Neural progenitor cell (in vitro differentiated cells): ENCODE measurements at regions not wholly inside any gene's neighbourhood (a gene's known extent, or its start where the extent isn't known, plus 50 kb on each side); places are given as distances from the start of the nearest gene placed in this dataset.

Experiments
- DNase-seq: peaks from one replicate; pipeline ENCODE4 v3.0.0-alpha.2; 2016; ENCODE audit warnings: low spot score
- H2AFZ ChIP-seq: fragments of 200-600 bp; sonication (generic); replicated peaks from 2 replicates; pipeline ENCODE4 v1.6.1; 2016; ENCODE audit warnings: antibody characterized with exemption
- H3F3A ChIP-seq: fragments of 200-600 bp; sonication (generic); 2 replicates; pipeline ENCODE4 v1.6.1; 2016; ENCODE audit warnings: antibody characterized with exemption, low read depth
- H3K27ac ChIP-seq: fragments of 200-600 bp; sonication (generic); 2 replicates; pipeline ENCODE4 v1.5.1; 2016; ENCODE audit warnings: mild to moderate bottlenecking
- H3K27me3 ChIP-seq: fragments of 200-600 bp; sonication (generic); 2 replicates; pipeline ENCODE4 v1.6.1; 2016; ENCODE audit warnings: mild to moderate bottlenecking, moderate library complexity
- H3K36me3 ChIP-seq: fragments of 200-600 bp; sonication (generic); 2 replicates; pipeline ENCODE4 v1.5.1; 2016
- H3K4me1 ChIP-seq: fragments of 200-600 bp; sonication (generic); 2 replicates; pipeline ENCODE4 v1.6.1; 2016; ENCODE audit warnings: mixed run types
- H3K4me2 ChIP-seq: fragments of 200-600 bp; sonication (generic); 2 replicates; pipeline ENCODE4 v1.6.1; 2016
- H3K4me3 ChIP-seq: fragments of 200-600 bp; sonication (generic); 2 replicates; pipeline ENCODE4 v1.5.1; 2016
- H3K79me2 ChIP-seq: fragments of 200-600 bp; sonication (generic); 2 replicates; pipeline ENCODE4 v1.6.1; 2016; ENCODE audit warnings: low read depth
- H3K9ac ChIP-seq: fragments of 200-600 bp; sonication (generic); 2 replicates; pipeline ENCODE4 v1.6.1; 2016
- H3K9me3 ChIP-seq: fragments of 200-600 bp; sonication (generic); 2 replicates; pipeline ENCODE4 v1.5.1; 2016; ENCODE audit warnings: low read depth
- H4K20me1 ChIP-seq: fragments of 200-600 bp; sonication (generic); 2 replicates; pipeline ENCODE4 v1.6.1; 2016; ENCODE audit warnings: low read depth
- H3K27ac Mint-ChIP-seq: 3 replicates; pipeline ENCODE4 v1.8.0; 2021; ENCODE audit warnings: mixed read lengths
- H3K27me3 Mint-ChIP-seq: 2 replicates; pipeline ENCODE4 v1.8.0; 2022; ENCODE audit warnings: low read depth, mild to moderate bottlenecking, inconsistent platforms, moderate library complexity, mixed read lengths; ENCODE audit not compliant: insufficient read depth
- H3K36me3 Mint-ChIP-seq: 3 replicates; pipeline ENCODE4 v1.8.0; 2021; ENCODE audit warnings: mixed read lengths
- H3K4me1 Mint-ChIP-seq: 3 replicates; pipeline ENCODE4 v1.8.0; 2021; ENCODE audit warnings: mixed read lengths
- H3K4me3 Mint-ChIP-seq: 3 replicates; pipeline ENCODE4 v1.8.0; 2021; ENCODE audit warnings: mild to moderate bottlenecking, moderate library complexity, mixed read lengths
- H3K9me3 Mint-ChIP-seq: 3 replicates; pipeline ENCODE4 v1.8.0; 2020; ENCODE audit warnings: mixed read lengths
- EZH2 ChIP-seq: fragments of 200-600 bp; sonication (generic); IDR thresholded peaks from 2 replicates; pipeline ENCODE4 v1.6.1; 2017; ENCODE audit warnings: antibody characterized with exemption, mild to moderate bottlenecking, moderate library complexity
- EZH2phosphoT487 ChIP-seq: fragments of 200-600 bp; sonication (generic); IDR thresholded peaks from 2 replicates; pipeline ENCODE4 v1.6.1; 2017; ENCODE audit warnings: antibody characterized with exemption
- TF ChIP-seq, protein P1 (sequence below): fragments of 200-600 bp; sonication (generic); IDR thresholded peaks from 2 replicates; pipeline ENCODE4 v1.5.1; 2017; ENCODE audit warnings: antibody characterized with exemption, mild to moderate bottlenecking

DNA sequence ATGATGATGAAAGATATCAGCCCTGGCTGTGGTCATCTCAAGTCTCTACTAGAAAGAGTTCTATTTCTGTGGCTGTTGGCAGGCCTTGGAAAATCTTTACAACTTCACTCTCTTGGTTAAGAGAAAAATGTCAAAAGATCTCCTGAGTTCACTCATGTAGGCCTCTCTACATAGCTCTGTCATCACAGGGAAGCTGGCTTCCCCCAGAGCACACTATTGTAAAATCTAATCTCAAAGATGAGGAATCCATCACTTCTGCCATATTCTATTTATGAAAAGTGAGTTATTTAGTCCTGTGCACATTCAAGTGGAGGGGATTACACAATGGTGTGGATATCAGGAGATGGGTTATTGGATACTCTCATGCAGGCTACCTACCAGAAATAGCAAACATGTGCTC is 388.4 kb upstream of the HS3ST1 start:
- peaks cover 21% of the 10 kb centered on the region for H3K27me3 ChIP-seq
- no peak overlapping the region for H3K4me3 ChIP-seq
- no peak overlapping the region for H3K27ac ChIP-seq
- H3K4me1 ChIP-seq, result peaks cover 11% of the 10 kb centered on the region
- H3K9ac ChIP-seq, result no peak overlapping the region
- H3K27ac Mint-ChIP-seq, result no peak overlapping the region
- H2AFZ ChIP-seq, result no peak overlapping the region
- no peaks in the 10 kb centered on the region for H3K79me2 ChIP-seq
- H3F3A ChIP-seq, result peaks cover 10% of the 10 kb centered on the region
- no peaks in the 10 kb centered on the region for H3K36me3 Mint-ChIP-seq
- no peaks in the 10 kb centered on the region for H3K36me3 ChIP-seq
- peaks cover 13% of the 10 kb centered on the region for H3K4me1 Mint-ChIP-seq
- no peaks in the 10 kb centered on the region for H3K27me3 Mint-ChIP-seq
- TF ChIP-seq EZH2 (no peak), EZH2phosphoT487 (no peak)
- TF ChIP-seq, protein P1, sequence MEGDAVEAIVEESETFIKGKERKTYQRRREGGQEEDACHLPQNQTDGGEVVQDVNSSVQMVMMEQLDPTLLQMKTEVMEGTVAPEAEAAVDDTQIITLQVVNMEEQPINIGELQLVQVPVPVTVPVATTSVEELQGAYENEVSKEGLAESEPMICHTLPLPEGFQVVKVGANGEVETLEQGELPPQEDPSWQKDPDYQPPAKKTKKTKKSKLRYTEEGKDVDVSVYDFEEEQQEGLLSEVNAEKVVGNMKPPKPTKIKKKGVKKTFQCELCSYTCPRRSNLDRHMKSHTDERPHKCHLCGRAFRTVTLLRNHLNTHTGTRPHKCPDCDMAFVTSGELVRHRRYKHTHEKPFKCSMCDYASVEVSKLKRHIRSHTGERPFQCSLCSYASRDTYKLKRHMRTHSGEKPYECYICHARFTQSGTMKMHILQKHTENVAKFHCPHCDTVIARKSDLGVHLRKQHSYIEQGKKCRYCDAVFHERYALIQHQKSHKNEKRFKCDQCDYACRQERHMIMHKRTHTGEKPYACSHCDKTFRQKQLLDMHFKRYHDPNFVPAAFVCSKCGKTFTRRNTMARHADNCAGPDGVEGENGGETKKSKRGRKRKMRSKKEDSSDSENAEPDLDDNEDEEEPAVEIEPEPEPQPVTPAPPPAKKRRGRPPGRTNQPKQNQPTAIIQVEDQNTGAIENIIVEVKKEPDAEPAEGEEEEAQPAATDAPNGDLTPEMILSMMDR, result no peak
- H3K4me3 Mint-ChIP-seq, result no peak overlapping the region
- no peaks in the 10 kb centered on the region for H4K20me1 ChIP-seq
- H3K9me3 ChIP-seq, result no peaks in the 10 kb centered on the region
- no peaks in the 10 kb centered on the region for H3K9me3 Mint-ChIP-seq
- no peak overlapping the region for H3K4me2 ChIP-seq
- DNase-seq, result no peak

DNA sequence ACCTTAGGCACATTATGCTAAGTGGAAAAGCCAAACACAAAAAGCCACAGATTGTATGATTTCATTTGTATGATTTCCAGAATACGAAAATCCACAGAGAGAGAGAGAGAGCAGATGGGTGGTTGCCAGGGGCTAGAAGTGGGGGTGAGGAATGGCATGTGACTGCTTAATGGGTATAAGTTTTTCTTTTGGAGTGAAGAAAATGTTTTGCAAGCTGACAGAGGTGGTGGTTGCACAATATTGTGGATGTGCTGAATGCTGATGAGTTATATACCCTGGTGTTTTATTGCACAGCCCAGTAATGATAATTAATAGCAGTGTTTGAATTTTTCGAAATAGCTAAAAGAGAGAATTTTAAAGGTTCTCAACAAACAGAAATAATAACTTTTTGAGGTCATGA is 386.1 kb upstream of the HS3ST1 start:
- no peaks in the 10 kb centered on the region for H3K9me3 ChIP-seq
- no peak for DNase-seq
- Mint-ChIP-seq H3K27me3 (no peaks in the 10 kb centered on the region), H3K27ac (no peak overlapping the region), H3K4me1 (peaks cover 4% of the 10 kb centered on the region), H3K4me3 (no peak overlapping the region), H3K36me3 (no peaks in the 10 kb centered on the region), H3K9me3 (no peaks in the 10 kb centered on the region)
- no peak overlapping the region for H2AFZ ChIP-seq
- H4K20me1 ChIP-seq, result no peaks in the 10 kb centered on the region
- H3F3A ChIP-seq, result no peaks in the 10 kb centered on the region
- H3K4me1 ChIP-seq, result no peaks in the 10 kb centered on the region
- no peak overlapping the region for H3K9ac ChIP-seq
- no peaks in the 10 kb centered on the region for H3K36me3 ChIP-seq
- H3K4me2 ChIP-seq, result no peak overlapping the region
- H3K27me3 ChIP-seq, result peaks cover 38% of the 10 kb centered on the region
- TF ChIP-seq EZH2phosphoT487, result no peak
- no peak for TF ChIP-seq EZH2
- TF ChIP-seq, protein P1, result no peak
- no peak overlapping the region for H3K27ac ChIP-seq
- H3K79me2 ChIP-seq, result no peaks in the 10 kb centered on the region
- no peak overlapping the region for H3K4me3 ChIP-seq

DNA sequence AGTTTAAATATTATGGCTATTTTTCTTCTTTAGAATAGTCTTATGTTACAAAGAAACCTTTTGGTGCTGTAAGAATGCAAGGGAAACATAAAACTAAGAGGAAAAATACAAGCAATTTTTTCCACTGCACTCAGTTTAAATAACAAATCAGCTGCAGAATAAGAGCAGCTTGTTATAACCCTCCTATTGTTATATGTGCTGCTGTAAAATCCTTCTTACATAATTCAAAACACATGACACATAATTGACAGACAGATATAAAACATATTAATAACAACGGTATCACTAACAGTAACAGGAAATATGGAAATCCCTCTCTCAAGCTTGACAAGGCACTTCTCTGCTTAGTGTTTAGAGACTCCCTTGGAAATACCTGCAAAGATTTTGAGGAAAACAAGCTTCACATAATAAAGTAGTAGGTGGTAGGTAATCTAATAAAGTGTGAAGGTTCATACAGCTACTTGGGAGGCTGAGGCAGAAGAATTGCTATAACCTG is 385.3 kb upstream of the HS3ST1 start:
- Histone ChIP-seq H3K4me2 (no peak overlapping the region), H3K9me3 (no peaks in the 10 kb centered on the region)

More for the DNA sequence above, 385.3 kb upstream of the HS3ST1 start:
- Histone ChIP-seq H3K79me2 (no peaks in the 10 kb centered on the region), H3K36me3 (no peaks in the 10 kb centered on the region), H3K27ac (no peak overlapping the region), H3K4me1 (no peaks in the 10 kb centered on the region), H3K4me3 (no peak overlapping the region), H3K27me3 (peaks cover 46% of the 10 kb centered on the region), H2AFZ (no peak overlapping the region), H4K20me1 (no peaks in the 10 kb centered on the region), H3K9ac (no peak overlapping the region), H3F3A (no peaks in the 10 kb centered on the region)
- no peaks in the 10 kb centered on the region for H3K9me3 Mint-ChIP-seq
- TF ChIP-seq EZH2phosphoT487 (no peak), EZH2 (no peak)
- TF ChIP-seq, protein P1, result no peak
- no peak for DNase-seq
- H3K27ac Mint-ChIP-seq, result no peak overlapping the region
- peaks cover 4% of the 10 kb centered on the region for H3K4me1 Mint-ChIP-seq
- H3K4me3 Mint-ChIP-seq, result no peak overlapping the region
- no peaks in the 10 kb centered on the region for H3K27me3 Mint-ChIP-seq
- no peaks in the 10 kb centered on the region for H3K36me3 Mint-ChIP-seq
